ENCODE measurements at regions not wholly inside any gene's neighbourhood (a gene's known extent, or its start where the extent isn't known, plus 50 kb on each side); places are given as distances from the start of the nearest gene placed in this dataset.

DNA sequence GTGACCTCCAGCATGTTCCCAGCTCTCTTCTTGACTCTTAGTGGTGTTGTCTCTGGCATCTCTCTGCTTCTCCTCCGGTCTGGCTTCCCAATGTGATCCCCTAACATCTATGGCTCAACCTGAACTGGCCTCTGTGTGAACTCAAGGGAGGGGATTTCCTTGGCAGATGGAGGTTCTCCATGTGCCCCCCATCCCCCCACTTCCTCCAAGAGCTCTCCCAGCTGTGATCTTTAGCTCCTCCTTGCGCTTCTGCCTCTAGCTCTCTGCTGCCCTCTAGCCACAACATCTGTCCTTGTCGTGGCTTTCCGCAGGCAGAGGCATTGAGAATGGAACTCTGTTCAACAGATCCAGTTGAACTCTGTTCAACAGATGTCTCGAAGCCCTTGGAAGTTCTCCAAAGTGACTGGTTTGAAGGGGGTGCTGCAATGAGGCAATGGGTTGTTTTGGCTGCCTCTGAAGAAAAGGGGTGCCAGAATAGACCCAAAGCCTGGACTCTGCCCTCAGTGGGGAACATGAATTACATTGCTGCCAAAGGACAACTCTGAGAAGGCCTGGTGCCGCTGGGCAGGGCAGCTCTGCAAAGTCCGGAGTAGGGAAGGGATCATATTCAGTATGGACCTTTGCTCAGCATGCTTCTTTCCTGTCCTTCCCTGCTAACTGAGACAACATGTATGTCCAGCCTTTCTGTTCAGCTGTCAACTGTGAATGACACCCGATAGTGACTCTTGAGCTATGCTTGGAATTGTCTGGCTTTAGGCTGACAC lies 61.9 kb downstream of the ADM start (continued):
- TF ChIP-seq, protein P1, sequence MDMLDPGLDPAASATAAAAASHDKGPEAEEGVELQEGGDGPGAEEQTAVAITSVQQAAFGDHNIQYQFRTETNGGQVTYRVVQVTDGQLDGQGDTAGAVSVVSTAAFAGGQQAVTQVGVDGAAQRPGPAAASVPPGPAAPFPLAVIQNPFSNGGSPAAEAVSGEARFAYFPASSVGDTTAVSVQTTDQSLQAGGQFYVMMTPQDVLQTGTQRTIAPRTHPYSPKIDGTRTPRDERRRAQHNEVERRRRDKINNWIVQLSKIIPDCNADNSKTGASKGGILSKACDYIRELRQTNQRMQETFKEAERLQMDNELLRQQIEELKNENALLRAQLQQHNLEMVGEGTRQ (IDR thresholded peaks at IDR 0.05), result no peak
- TF ChIP-seq, protein P2, sequence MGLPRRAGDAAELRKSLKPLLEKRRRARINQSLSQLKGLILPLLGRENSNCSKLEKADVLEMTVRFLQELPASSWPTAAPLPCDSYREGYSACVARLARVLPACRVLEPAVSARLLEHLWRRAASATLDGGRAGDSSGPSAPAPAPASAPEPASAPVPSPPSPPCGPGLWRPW (IDR thresholded peaks at IDR 0.05), result no peak
- TF ChIP-seq RARB (CRISPR knock-in tag; IDR thresholded peaks at IDR 0.05) (peak; percentile 95), HOXB13 (CRISPR knock-in tag; IDR thresholded peaks at IDR 0.05; ENCODE audit: low read depth) (no peak), EHMT2 (IDR thresholded peaks at IDR 0.05; ENCODE audit: low read depth) (no peak), JUNB (IDR thresholded peaks at IDR 0.05) (no peak), MYC (IDR thresholded peaks at IDR 0.05; ENCODE audit: borderline replicate concordance, low read length) (peak; percentile 99), RCOR1 (IDR thresholded peaks at IDR 0.05; ENCODE audit: low read depth, low read length) (no peak), NR3C1 (IDR thresholded peaks at IDR 0.05) (no peak), SREBF2 (IDR thresholded peaks at IDR 0.05) (no peak), SMC3 (IDR thresholded peaks at IDR 0.05) (peak; percentile 87), HEYL (CRISPR knock-in tag; IDR thresholded peaks at IDR 0.05) (no peak), CEBPB (IDR thresholded peaks at IDR 0.05) (no peak; a peak in 1 of 4 replicates), CHD2 (IDR thresholded peaks at IDR 0.05; ENCODE audit: low read length, partially characterized antibody) (peak; percentile 48), POLR2A (IDR thresholded peaks at IDR 0.05; ENCODE audit: low read length) (no peak), JUN (IDR thresholded peaks at IDR 0.05) (0 out of 5 replicates have a peak, but pooled peaks of 1 of the 2 experiments have one; percentile 29), BHLHE40 (IDR thresholded peaks at IDR 0.05; ENCODE audit: low read depth, low read length) (no peak), ZNF302 (CRISPR knock-in tag; IDR thresholded peaks at IDR 0.05) (no peak), EP300 (IDR thresholded peaks at IDR 0.05) (peak in 1 of 2 experiments; percentile 42; a peak in 1 of 5 replicates), ESRRA (IDR thresholded peaks at IDR 0.05; ENCODE audit: borderline replicate concordance, low read length) (no peak), KDM5A (IDR thresholded peaks at IDR 0.05) (no peak), HDAC2 (IDR thresholded peaks at IDR 0.05) (no peak), ZC3H11A (IDR thresholded peaks at IDR 0.05) (no peak), GATA3 (IDR thresholded peaks at IDR 0.05; ENCODE audit: borderline replicate concordance) (peak; percentile 63), NPAS2 (CRISPR knock-in tag; IDR thresholded peaks at IDR 0.05; ENCODE audit: borderline replicate concordance) (no peak), RNF2 (IDR thresholded peaks at IDR 0.05; ENCODE audit: borderline replicate concordance, low read depth) (no peak), MAFK (IDR thresholded peaks at IDR 0.05; ENCODE audit: partially characterized antibody) (no peak), KDM1A (IDR thresholded peaks at IDR 0.05; ENCODE audit: low read depth) (no peak), FOSB (CRISPR knock-in tag; IDR thresholded peaks at IDR 0.05) (no peak), CHD4 (IDR thresholded peaks at IDR 0.05; ENCODE audit: borderline replicate concordance) (no peak), RFX5 (IDR thresholded peaks at IDR 0.05) (no peak), FOXS1 (CRISPR knock-in tag; IDR thresholded peaks at IDR 0.05) (no peak)
- TF ChIP-seq, protein P3, sequence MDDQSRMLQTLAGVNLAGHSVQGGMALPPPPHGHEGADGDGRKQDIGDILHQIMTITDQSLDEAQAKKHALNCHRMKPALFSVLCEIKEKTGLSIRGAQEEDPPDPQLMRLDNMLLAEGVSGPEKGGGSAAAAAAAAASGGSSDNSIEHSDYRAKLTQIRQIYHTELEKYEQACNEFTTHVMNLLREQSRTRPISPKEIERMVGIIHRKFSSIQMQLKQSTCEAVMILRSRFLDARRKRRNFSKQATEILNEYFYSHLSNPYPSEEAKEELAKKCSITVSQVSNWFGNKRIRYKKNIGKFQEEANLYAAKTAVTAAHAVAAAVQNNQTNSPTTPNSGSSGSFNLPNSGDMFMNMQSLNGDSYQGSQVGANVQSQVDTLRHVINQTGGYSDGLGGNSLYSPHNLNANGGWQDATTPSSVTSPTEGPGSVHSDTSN (IDR thresholded peaks at IDR 0.05), result peak; percentile 83
- TF ChIP-seq, protein P4, sequence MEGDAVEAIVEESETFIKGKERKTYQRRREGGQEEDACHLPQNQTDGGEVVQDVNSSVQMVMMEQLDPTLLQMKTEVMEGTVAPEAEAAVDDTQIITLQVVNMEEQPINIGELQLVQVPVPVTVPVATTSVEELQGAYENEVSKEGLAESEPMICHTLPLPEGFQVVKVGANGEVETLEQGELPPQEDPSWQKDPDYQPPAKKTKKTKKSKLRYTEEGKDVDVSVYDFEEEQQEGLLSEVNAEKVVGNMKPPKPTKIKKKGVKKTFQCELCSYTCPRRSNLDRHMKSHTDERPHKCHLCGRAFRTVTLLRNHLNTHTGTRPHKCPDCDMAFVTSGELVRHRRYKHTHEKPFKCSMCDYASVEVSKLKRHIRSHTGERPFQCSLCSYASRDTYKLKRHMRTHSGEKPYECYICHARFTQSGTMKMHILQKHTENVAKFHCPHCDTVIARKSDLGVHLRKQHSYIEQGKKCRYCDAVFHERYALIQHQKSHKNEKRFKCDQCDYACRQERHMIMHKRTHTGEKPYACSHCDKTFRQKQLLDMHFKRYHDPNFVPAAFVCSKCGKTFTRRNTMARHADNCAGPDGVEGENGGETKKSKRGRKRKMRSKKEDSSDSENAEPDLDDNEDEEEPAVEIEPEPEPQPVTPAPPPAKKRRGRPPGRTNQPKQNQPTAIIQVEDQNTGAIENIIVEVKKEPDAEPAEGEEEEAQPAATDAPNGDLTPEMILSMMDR (IDR thresholded peaks at IDR 0.05), result peak; percentile 86
- TF ChIP-seq, protein P5, sequence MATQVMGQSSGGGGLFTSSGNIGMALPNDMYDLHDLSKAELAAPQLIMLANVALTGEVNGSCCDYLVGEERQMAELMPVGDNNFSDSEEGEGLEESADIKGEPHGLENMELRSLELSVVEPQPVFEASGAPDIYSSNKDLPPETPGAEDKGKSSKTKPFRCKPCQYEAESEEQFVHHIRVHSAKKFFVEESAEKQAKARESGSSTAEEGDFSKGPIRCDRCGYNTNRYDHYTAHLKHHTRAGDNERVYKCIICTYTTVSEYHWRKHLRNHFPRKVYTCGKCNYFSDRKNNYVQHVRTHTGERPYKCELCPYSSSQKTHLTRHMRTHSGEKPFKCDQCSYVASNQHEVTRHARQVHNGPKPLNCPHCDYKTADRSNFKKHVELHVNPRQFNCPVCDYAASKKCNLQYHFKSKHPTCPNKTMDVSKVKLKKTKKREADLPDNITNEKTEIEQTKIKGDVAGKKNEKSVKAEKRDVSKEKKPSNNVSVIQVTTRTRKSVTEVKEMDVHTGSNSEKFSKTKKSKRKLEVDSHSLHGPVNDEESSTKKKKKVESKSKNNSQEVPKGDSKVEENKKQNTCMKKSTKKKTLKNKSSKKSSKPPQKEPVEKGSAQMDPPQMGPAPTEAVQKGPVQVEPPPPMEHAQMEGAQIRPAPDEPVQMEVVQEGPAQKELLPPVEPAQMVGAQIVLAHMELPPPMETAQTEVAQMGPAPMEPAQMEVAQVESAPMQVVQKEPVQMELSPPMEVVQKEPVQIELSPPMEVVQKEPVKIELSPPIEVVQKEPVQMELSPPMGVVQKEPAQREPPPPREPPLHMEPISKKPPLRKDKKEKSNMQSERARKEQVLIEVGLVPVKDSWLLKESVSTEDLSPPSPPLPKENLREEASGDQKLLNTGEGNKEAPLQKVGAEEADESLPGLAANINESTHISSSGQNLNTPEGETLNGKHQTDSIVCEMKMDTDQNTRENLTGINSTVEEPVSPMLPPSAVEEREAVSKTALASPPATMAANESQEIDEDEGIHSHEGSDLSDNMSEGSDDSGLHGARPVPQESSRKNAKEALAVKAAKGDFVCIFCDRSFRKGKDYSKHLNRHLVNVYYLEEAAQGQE (IDR thresholded peaks at IDR 0.05), result no peak
- TF ChIP-seq, protein P6, sequence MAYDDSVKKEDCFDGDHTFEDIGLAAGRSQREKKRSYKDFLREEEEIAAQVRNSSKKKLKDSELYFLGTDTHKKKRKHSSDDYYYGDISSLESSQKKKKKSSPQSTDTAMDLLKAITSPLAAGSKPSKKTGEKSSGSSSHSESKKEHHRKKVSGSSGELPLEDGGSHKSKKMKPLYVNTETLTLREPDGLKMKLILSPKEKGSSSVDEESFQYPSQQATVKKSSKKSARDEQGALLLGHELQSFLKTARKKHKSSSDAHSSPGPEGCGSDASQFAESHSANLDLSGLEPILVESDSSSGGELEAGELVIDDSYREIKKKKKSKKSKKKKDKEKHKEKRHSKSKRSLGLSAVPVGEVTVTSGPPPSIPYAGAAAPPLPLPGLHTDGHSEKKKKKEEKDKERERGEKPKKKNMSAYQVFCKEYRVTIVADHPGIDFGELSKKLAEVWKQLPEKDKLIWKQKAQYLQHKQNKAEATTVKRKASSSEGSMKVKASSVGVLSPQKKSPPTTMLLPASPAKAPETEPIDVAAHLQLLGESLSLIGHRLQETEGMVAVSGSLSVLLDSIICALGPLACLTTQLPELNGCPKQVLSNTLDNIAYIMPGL (CRISPR knock-in tag; IDR thresholded peaks at IDR 0.05; ENCODE audit: borderline replicate concordance), result no peak
